SK-N-SH treated with all-trans-retinoic acid at 6 μM for 48 hours (cell line): ENCODE measurements at regions not wholly inside any gene's neighbourhood (a gene's known extent, or its start where the extent isn't known, plus 50 kb on each side); places are given as distances from the start of the nearest gene placed in this dataset.

Experiments
- ATAC-seq: fragments of 200-7000 bp; cut with Tn5 transposase; 3 replicates; pipeline ENCODE4 v1.9.1; 2020; ENCODE audit warnings: mild to moderate bottlenecking, moderate library complexity
- ARNTL ChIP-seq: fragments of 450-650 bp; formaldehyde crosslinking; IDR thresholded peaks from 2 replicates; pipeline ENCODE4 v1.5.0; 2020; ENCODE audit warnings: low read depth, mild to moderate bottlenecking, moderate library complexity, borderline replicate concordance
- BACH2 ChIP-seq: fragments of 250-450 bp; sonication (Bioruptor Pico); IDR thresholded peaks from 2 replicates; pipeline ENCODE4 v1.9.0; 2021; ENCODE audit warnings: mild to moderate bottlenecking, borderline replicate concordance
- CSDC2 ChIP-seq: fragments of 250-450 bp; sonication (Bioruptor Pico); IDR thresholded peaks from 2 replicates; pipeline ENCODE4 v1.5.0; 2020; ENCODE audit warnings: mild to moderate bottlenecking, moderate library complexity
- ESRRG ChIP-seq: fragments of 250-450 bp; sonication (Bioruptor Pico); IDR thresholded peaks from 2 replicates; pipeline ENCODE4 v1.6.1; 2021; ENCODE audit warnings: mild to moderate bottlenecking
- GLIS3 ChIP-seq: fragments of 250-450 bp; sonication (Bioruptor Pico); IDR thresholded peaks from 2 replicates; pipeline ENCODE4 v1.5.0; 2020; ENCODE audit warnings: mild to moderate bottlenecking, moderate library complexity
- ISL1 ChIP-seq: fragments of 250-450 bp; sonication (Bioruptor Pico); IDR thresholded peaks from 2 replicates; pipeline ENCODE4 v2.1.2; 2022; ENCODE audit warnings: mild to moderate bottlenecking, moderate library complexity
- OSR1 ChIP-seq: fragments of 250-450 bp; sonication (Bioruptor Pico); IDR thresholded peaks from 2 replicates; pipeline ENCODE4 v1.8.0; 2022; ENCODE audit warnings: moderate library complexity, mild to moderate bottlenecking, inconsistent platforms
- PPARA ChIP-seq: fragments of 250-450 bp; sonication (Bioruptor Pico); IDR thresholded peaks from 2 replicates; pipeline ENCODE4 v1.5.0; 2020; ENCODE audit warnings: mild to moderate bottlenecking, borderline replicate concordance
- RARB ChIP-seq: fragments of 250-450 bp; sonication (Bioruptor Pico); IDR thresholded peaks from 2 replicates; pipeline ENCODE4 v1.8.0; 2021; ENCODE audit warnings: mild to moderate bottlenecking, moderate library complexity
- SNAI2 ChIP-seq: fragments of 250-450 bp; sonication (Bioruptor Pico); IDR thresholded peaks from 2 replicates; pipeline ENCODE4 v1.5.0; 2020; ENCODE audit warnings: mild to moderate bottlenecking, moderate library complexity
- TCF4 ChIP-seq: fragments of 250-450 bp; sonication (Bioruptor Pico); IDR thresholded peaks from 2 replicates; pipeline ENCODE4 v1.8.0; 2021; ENCODE audit warnings: mild to moderate bottlenecking, moderate library complexity, borderline replicate concordance
- TOX ChIP-seq: fragments of 250-450 bp; sonication (Bioruptor Pico); IDR thresholded peaks from 2 replicates; pipeline ENCODE4 v1.8.0; 2021; ENCODE audit warnings: mild to moderate bottlenecking, moderate library complexity, borderline replicate concordance
- ZC3H10 ChIP-seq: fragments of 250-450 bp; sonication (Bioruptor Pico); IDR thresholded peaks from 2 replicates; pipeline ENCODE4 v1.5.1; 2021; ENCODE audit warnings: mild to moderate bottlenecking, moderate library complexity
- ZFP3 ChIP-seq: fragments of 250-450 bp; sonication (Bioruptor Pico); IDR thresholded peaks from 2 replicates; pipeline ENCODE4 v1.5.0; 2020; ENCODE audit warnings: mild to moderate bottlenecking, moderate library complexity
- ZFP30 ChIP-seq: fragments of 450-650 bp; formaldehyde crosslinking; IDR thresholded peaks from 2 replicates; pipeline ENCODE4 v1.5.0; 2022; ENCODE audit warnings: mild to moderate bottlenecking, moderate library complexity
- ZNF565 ChIP-seq: fragments of 450-650 bp; formaldehyde crosslinking; conservative IDR thresholded peaks from 2 replicates; pipeline ENCODE4 v1.5.0; 2020; ENCODE audit warnings: low read depth, mild to moderate bottlenecking, moderate library complexity
- ZNF70 ChIP-seq: fragments of 450-650 bp; formaldehyde crosslinking; IDR thresholded peaks from 2 replicates; pipeline ENCODE4 v1.5.0; 2020; ENCODE audit warnings: mild to moderate bottlenecking, moderate library complexity
- ZNF8 ChIP-seq: fragments of 450-650 bp; formaldehyde crosslinking; IDR thresholded peaks from 2 replicates; pipeline ENCODE4 v1.5.0; 2020; ENCODE audit warnings: mild to moderate bottlenecking, moderate library complexity
- TF ChIP-seq, protein P1 (sequence below): fragments of 250-450 bp; sonication (Bioruptor Pico); IDR thresholded peaks from 2 replicates; pipeline ENCODE4 v1.8.0; 2021; ENCODE audit warnings: low read depth, mild to moderate bottlenecking, moderate library complexity, borderline replicate concordance
- TF ChIP-seq, protein P2 (sequence below): fragments of 250-450 bp; sonication (Bioruptor Pico); IDR thresholded peaks from 2 replicates; pipeline ENCODE4 v1.5.1; 2021; ENCODE audit warnings: mild to moderate bottlenecking, moderate library complexity
- TF ChIP-seq, protein P3 (sequence below): fragments of 250-450 bp; sonication (Bioruptor Pico); IDR thresholded peaks from 2 replicates; pipeline ENCODE4 v1.8.0; 2020; ENCODE audit warnings: mild to moderate bottlenecking, moderate library complexity, borderline replicate concordance
- TF ChIP-seq, protein P4 (sequence below): fragments of 250-450 bp; sonication (Bioruptor Pico); IDR thresholded peaks from 2 replicates; pipeline ENCODE4 v1.5.0; 2020; ENCODE audit warnings: mild to moderate bottlenecking, moderate library complexity

DNA sequence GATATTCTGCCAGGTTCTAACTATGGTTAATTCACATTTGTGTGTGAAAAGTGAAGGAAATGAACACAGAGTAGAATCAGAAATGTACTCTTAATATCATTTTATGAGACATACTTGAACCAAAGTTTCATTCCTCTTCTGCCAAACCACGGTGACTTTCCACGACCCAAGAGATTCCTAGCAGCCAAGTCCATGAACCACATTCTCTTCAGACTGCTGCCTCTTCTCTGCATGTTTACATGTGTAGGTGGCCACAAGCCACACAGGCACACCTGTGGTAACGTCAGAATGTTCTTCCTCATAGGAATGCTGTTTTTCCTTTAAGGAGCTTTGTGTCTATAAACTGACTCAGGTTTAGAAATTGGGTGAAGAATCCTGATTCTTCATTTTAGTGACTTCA, 1411.2 kb downstream of the RAPGEF2 start:
- TF ChIP-seq, protein P1, sequence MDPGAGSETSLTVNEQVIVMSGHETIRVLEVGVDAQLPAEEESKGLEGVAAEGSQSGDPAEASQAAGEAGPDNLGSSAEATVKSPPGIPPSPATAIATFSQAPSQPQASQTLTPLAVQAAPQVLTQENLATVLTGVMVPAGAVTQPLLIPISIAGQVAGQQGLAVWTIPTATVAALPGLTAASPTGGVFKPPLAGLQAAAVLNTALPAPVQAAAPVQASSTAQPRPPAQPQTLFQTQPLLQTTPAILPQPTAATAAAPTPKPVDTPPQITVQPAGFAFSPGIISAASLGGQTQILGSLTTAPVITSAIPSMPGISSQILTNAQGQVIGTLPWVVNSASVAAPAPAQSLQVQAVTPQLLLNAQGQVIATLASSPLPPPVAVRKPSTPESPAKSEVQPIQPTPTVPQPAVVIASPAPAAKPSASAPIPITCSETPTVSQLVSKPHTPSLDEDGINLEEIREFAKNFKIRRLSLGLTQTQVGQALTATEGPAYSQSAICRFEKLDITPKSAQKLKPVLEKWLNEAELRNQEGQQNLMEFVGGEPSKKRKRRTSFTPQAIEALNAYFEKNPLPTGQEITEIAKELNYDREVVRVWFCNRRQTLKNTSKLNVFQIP (CRISPR knock-in tag) = no peak
- TF ChIP-seq RARB (CRISPR knock-in tag) (no peak), ZFP30 (CRISPR knock-in tag) (no peak), SNAI2 (no peak), TCF4 (CRISPR knock-in tag) (no peak), BACH2 (CRISPR knock-in tag) (no peak), TOX (no peak), CSDC2 (CRISPR knock-in tag) (no peak), ZNF565 (no peak), ARNTL (no peak)
- TF ChIP-seq, protein P2, sequence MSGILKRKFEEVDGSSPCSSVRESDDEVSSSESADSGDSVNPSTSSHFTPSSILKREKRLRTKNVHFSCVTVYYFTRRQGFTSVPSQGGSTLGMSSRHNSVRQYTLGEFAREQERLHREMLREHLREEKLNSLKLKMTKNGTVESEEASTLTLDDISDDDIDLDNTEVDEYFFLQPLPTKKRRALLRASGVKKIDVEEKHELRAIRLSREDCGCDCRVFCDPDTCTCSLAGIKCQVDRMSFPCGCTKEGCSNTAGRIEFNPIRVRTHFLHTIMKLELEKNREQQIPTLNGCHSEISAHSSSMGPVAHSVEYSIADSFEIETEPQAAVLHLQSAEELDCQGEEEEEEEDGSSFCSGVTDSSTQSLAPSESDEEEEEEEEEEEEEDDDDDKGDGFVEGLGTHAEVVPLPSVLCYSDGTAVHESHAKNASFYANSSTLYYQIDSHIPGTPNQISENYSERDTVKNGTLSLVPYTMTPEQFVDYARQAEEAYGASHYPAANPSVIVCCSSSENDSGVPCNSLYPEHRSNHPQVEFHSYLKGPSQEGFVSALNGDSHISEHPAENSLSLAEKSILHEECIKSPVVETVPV (CRISPR knock-in tag) = no peak
- TF ChIP-seq, protein P3, sequence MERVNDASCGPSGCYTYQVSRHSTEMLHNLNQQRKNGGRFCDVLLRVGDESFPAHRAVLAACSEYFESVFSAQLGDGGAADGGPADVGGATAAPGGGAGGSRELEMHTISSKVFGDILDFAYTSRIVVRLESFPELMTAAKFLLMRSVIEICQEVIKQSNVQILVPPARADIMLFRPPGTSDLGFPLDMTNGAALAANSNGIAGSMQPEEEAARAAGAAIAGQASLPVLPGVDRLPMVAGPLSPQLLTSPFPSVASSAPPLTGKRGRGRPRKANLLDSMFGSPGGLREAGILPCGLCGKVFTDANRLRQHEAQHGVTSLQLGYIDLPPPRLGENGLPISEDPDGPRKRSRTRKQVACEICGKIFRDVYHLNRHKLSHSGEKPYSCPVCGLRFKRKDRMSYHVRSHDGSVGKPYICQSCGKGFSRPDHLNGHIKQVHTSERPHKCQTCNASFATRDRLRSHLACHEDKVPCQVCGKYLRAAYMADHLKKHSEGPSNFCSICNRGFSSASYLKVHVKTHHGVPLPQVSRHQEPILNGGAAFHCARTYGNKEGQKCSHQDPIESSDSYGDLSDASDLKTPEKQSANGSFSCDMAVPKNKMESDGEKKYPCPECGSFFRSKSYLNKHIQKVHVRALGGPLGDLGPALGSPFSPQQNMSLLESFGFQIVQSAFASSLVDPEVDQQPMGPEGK (CRISPR knock-in tag) = no peak
- no peak for ATAC-seq

DNA sequence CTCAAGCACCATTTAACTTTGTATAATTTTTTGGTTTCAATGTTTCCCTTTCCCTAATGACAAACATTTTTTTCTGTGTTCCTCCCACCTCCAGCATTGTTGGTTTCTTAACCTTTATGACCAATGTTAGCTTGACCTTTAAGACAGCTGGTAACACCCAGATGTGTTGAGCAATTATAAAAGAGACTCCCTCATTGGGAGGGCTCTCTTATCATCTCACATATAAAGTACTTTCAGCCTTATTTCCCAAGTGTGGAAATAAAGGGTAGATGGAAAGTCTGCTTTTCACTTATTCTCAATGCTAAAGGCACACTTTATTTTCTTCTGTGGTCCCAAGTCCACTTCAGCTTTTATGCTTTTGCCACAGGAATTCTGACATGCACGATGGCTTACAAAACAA, 1420.4 kb downstream of the RAPGEF2 start:
- no peak for ATAC-seq
- TF ChIP-seq ZFP3 (CRISPR knock-in tag) (no peak), OSR1 (CRISPR knock-in tag) (no peak), GLIS3 (CRISPR knock-in tag) (no peak), ESRRG (CRISPR knock-in tag) (no peak), PPARA (no peak), ZNF70 (CRISPR knock-in tag) (no peak), ARNTL (no peak), ISL1 (no peak), ZC3H10 (CRISPR knock-in tag) (no peak), ZNF565 (no peak), ZNF8 (CRISPR knock-in tag) (no peak), CSDC2 (CRISPR knock-in tag) (no peak), RARB (CRISPR knock-in tag) (no peak), TCF4 (CRISPR knock-in tag) (no peak), TOX (no peak), BACH2 (CRISPR knock-in tag) (no peak), ZFP30 (CRISPR knock-in tag) (no peak)
- TF ChIP-seq, protein P4, sequence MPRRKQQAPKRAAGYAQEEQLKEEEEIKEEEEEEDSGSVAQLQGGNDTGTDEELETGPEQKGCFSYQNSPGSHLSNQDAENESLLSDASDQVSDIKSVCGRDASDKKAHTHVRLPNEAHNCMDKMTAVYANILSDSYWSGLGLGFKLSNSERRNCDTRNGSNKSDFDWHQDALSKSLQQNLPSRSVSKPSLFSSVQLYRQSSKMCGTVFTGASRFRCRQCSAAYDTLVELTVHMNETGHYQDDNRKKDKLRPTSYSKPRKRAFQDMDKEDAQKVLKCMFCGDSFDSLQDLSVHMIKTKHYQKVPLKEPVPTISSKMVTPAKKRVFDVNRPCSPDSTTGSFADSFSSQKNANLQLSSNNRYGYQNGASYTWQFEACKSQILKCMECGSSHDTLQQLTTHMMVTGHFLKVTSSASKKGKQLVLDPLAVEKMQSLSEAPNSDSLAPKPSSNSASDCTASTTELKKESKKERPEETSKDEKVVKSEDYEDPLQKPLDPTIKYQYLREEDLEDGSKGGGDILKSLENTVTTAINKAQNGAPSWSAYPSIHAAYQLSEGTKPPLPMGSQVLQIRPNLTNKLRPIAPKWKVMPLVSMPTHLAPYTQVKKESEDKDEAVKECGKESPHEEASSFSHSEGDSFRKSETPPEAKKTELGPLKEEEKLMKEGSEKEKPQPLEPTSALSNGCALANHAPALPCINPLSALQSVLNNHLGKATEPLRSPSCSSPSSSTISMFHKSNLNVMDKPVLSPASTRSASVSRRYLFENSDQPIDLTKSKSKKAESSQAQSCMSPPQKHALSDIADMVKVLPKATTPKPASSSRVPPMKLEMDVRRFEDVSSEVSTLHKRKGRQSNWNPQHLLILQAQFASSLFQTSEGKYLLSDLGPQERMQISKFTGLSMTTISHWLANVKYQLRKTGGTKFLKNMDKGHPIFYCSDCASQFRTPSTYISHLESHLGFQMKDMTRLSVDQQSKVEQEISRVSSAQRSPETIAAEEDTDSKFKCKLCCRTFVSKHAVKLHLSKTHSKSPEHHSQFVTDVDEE (CRISPR knock-in tag) = no peak
- TF ChIP-seq, protein P2 (CRISPR knock-in tag) = no peak
- TF ChIP-seq, protein P1 (CRISPR knock-in tag) = no peak
